Testis (tissue), 2 donors: ENCODE measurements at regions not wholly inside any gene's neighbourhood (a gene's known extent, or its start where the extent isn't known, plus 50 kb on each side); places are given as distances from the start of the nearest gene placed in this dataset.

ENCODE experiments used
- CTCF ChIP-seq, 3 experiments: fragments of 450-650 bp in 2 of 3; fragments of 200-600 bp in 1 of 3; sonication (generic) in 1 of 3; IDR thresholded peaks; one replicate each; pipeline ENCODE4 v1.5.1; 2016 to 2019; ENCODE audit warnings: antibody characterized with exemption in 3 of 3, mild to moderate bottlenecking in 2 of 3, moderate library complexity in 1 of 3
- POLR2A ChIP-seq: fragments of 450-650 bp; IDR thresholded peaks from one replicate; pipeline ENCODE4 v1.6.1; 2017; ENCODE audit warnings: antibody characterized with exemption, mild to moderate bottlenecking, moderate library complexity

- TF ChIP-seq CTCF (IDR thresholded peaks at IDR 0.05): no peak
- no peak for TF ChIP-seq POLR2A
Measured at GRCh38 chr6:168948990-168949531, 304.6 kb downstream of the THBS2 start.
